OCI-LY3 (cell line): ENCODE measurements at regions not wholly inside any gene's neighbourhood (a gene's known extent, or its start where the extent isn't known, plus 50 kb on each side); places are given as distances from the start of the nearest gene placed in this dataset.

Experiments used
- CTCF ChIP-seq: fragments of 200-600, 300-600 bp; sonication (generic); IDR thresholded peaks from 2 replicates; pipeline ENCODE4 v1.5.1; 2014; ENCODE audit warnings: antibody characterized with exemption, low read length, low read depth
- EZH2phosphoT487 ChIP-seq: fragments of 200-600 bp; shearing (Covaris generic); IDR thresholded peaks from 2 replicates; pipeline ENCODE4 v1.6.1; 2018; ENCODE audit warnings: antibody characterized with exemption, mixed run types, low read depth

- TF ChIP-seq CTCF, result no peak
- no peak for TF ChIP-seq EZH2phosphoT487
Observed at GRCh38 chr3:20490996-20491395, 305.0 kb upstream of the SGO1 start.
